Mesothelial cell of epicardium (in vitro differentiated cells): ENCODE measurements at regions not wholly inside any gene's neighbourhood (a gene's known extent, or its start where the extent isn't known, plus 50 kb on each side); places are given as distances from the start of the nearest gene placed in this dataset.
A peak's percentile ranks its signal among the peaks of the same experiment; 100 is the strongest.

Source experiments
- DNase-seq, 2 experiments: peaks; one replicate each; pipeline ENCODE4 v3.0.0; 2021; ENCODE audit warnings: low spot score in 2 of 2; ENCODE audit not compliant: unreplicated experiment in 2 of 2
- H3K27ac Mint-ChIP-seq: 2 replicates; pipeline ENCODE4 v1.8.0; 2021; ENCODE audit warnings: mixed read lengths
- H3K27me3 Mint-ChIP-seq: 2 replicates; pipeline ENCODE4 v1.8.0; 2021; ENCODE audit warnings: low read depth, mixed read lengths
- H3K36me3 Mint-ChIP-seq: 2 replicates; pipeline ENCODE4 v1.8.0; 2021; ENCODE audit warnings: mixed read lengths
- H3K4me1 Mint-ChIP-seq: 2 replicates; pipeline ENCODE4 v1.8.0; 2021; ENCODE audit warnings: mixed read lengths
- H3K4me3 Mint-ChIP-seq: 2 replicates; pipeline ENCODE4 v1.8.0; 2021; ENCODE audit warnings: mild to moderate bottlenecking, moderate library complexity, mixed read lengths
- H3K9me3 Mint-ChIP-seq: 2 replicates; pipeline ENCODE4 v1.8.0; 2021; ENCODE audit warnings: mixed read lengths
- CTCF ChIP-seq: fragments of 200-600 bp; sonication (generic); IDR thresholded peaks from one replicate; pipeline ENCODE4 v1.5.0; 2021; ENCODE audit warnings: antibody characterized with exemption; ENCODE audit not compliant: unreplicated experiment

DNA sequence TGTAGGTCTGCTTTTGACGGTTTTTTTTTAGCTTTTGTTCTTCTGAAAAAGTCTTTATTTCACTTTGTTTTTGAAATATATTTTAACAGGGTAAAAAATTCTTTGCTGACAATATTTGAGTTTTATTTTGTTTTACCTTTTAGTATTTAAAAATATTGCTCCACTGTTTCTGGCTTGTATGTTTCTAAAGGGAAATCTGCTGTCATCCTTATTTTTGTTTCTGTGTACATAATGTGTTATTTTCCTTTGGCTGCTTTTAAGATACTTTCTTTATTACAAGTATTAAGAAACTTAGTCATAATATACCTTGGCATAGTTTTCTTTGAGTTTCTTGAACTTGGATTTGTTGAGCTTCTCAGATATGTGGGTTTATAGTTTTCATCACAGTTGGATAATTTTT is 88.6 kb upstream of the SPACA1 start:
- Mint-ChIP-seq H3K4me3 (no peak overlapping the region), H3K27ac (no peak overlapping the region), H3K27me3 (no peaks in the 10 kb centered on the region)

GRCh38 chr6:87951751-87952150 is 95.9 kb upstream of the SPACA1 start:
- Mint-ChIP-seq H3K9me3 (peaks cover 7% of the 10 kb centered on the region), H3K4me1 (peaks cover 8% of the 10 kb centered on the region), H3K27me3 (no peaks in the 10 kb centered on the region), H3K27ac (no peak overlapping the region), H3K36me3 (no peaks in the 10 kb centered on the region), H3K4me3 (no peak overlapping the region)
- DNase-seq = no peak
- no peak for TF ChIP-seq CTCF

More for the DNA sequence above, 88.6 kb upstream of the SPACA1 start:
- no peak for DNase-seq
- TF ChIP-seq CTCF = no peak
- Mint-ChIP-seq H3K4me1 (no peaks in the 10 kb centered on the region), H3K36me3 (no peaks in the 10 kb centered on the region), H3K9me3 (peaks cover 30% of the 10 kb centered on the region)

DNA sequence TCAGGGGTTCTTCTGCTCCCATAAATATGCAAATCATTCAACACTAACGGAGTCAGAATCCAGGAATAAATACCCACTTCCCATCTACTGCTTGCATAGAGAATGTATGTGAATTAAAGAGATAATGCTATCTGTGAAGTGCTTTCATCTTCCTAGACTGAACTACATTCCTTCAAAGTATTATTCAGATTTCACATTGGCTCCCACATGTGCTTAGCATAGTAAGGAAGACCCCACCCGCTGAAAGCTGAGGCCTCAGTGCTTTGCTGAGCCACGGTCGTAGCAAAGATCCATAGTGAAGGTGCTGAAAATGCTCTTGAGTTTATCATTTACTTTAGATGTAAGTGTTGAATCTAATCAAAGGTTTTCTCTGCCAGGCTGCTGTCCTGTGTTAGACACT is 97.0 kb upstream of the SPACA1 start:
- Mint-ChIP-seq H3K9me3 (no peaks in the 10 kb centered on the region), H3K4me1 (peaks cover 19% of the 10 kb centered on the region), H3K27ac (no peak overlapping the region), H3K27me3 (no peaks in the 10 kb centered on the region), H3K36me3 (no peaks in the 10 kb centered on the region), H3K4me3 (no peak overlapping the region)
- no peak for TF ChIP-seq CTCF
- DNase-seq = no peak

- H3K27ac Mint-ChIP-seq = no peak overlapping the region
- H3K9me3 Mint-ChIP-seq = no peaks in the 10 kb centered on the region
- no peak for TF ChIP-seq CTCF
- H3K36me3 Mint-ChIP-seq = no peaks in the 10 kb centered on the region
- no peak overlapping the region for H3K4me3 Mint-ChIP-seq
- H3K4me1 Mint-ChIP-seq = peaks cover 33% of the 10 kb centered on the region
- H3K27me3 Mint-ChIP-seq = no peaks in the 10 kb centered on the region
- DNase-seq = no peak
Measured at GRCh38 chr6:87949194-87949593, 98.4 kb upstream of the SPACA1 start.

- Mint-ChIP-seq H3K36me3 (no peaks in the 10 kb centered on the region), H3K4me1 (peaks cover 42% of the 10 kb centered on the region), H3K9me3 (no peaks in the 10 kb centered on the region), H3K27me3 (no peaks in the 10 kb centered on the region), H3K4me3 (no peak overlapping the region), H3K27ac (peak overlapping the region; percentile 77)
- DNase-seq = no peak
- TF ChIP-seq CTCF = no peak
Measured at GRCh38 chr6:87946669-87947068, 101.0 kb upstream of the SPACA1 start.

DNA sequence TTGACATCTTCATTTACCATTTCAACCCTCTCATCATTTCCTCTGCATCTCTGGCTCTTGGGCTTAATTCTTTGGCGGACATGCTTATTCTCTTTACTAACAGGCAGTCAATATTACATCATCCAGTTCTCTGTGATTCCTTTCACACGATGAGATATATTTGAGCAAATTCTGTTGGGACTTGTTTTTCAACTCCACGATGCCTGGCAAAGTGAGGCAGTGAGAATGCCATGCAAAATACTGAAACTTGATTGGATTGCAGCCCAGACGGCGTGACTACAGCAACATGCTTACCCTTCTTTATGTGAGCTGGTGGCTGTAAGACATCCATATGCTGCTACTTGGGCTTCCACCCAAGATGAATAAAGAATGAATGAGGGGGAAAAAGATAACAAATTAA is 101.7 kb upstream of the SPACA1 start:
- Mint-ChIP-seq H3K36me3 (no peaks in the 10 kb centered on the region), H3K9me3 (no peaks in the 10 kb centered on the region), H3K27me3 (no peaks in the 10 kb centered on the region), H3K27ac (peak overlapping the region; percentile 77), H3K4me1 (peaks cover 42% of the 10 kb centered on the region), H3K4me3 (no peak overlapping the region)
- TF ChIP-seq CTCF = no peak
- DNase-seq = no peak
